Activated T-helper 17 cell treated with anti-CD3 and anti-CD28 coated beads, Interleukin-2, amount 50 U/mL, for 72 hours (primary cell): ENCODE measurements at regions not wholly inside any gene's neighbourhood (a gene's known extent, or its start where the extent isn't known, plus 50 kb on each side); places are given as distances from the start of the nearest gene placed in this dataset.
A peak's percentile ranks its signal among the peaks of the same experiment; 100 is the strongest.

Experiments
- ATAC-seq: fragments of 150-1000 bp; cut with Tn5 transposase; replicated peaks from 2 replicates; pipeline ENCODE4 v1.10.0; 2021; ENCODE audit warnings: mild to moderate bottlenecking, moderate library complexity
- H3K27ac Mint-ChIP-seq: one replicate; pipeline ENCODE4 v1.8.0; 2022; ENCODE audit warnings: mixed read lengths
- H3K27me3 Mint-ChIP-seq: one replicate; pipeline ENCODE4 v1.8.0; 2022; ENCODE audit warnings: mixed read lengths
- H3K36me3 Mint-ChIP-seq: one replicate; pipeline ENCODE4 v1.8.0; 2022; ENCODE audit warnings: low read depth, mild to moderate bottlenecking, mixed read lengths
- H3K4me1 Mint-ChIP-seq: one replicate; pipeline ENCODE4 v1.8.0; 2022; ENCODE audit warnings: mixed read lengths
- H3K4me3 Mint-ChIP-seq: one replicate; pipeline ENCODE4 v1.8.0; 2022; ENCODE audit warnings: mild to moderate bottlenecking, mixed read lengths
- H3K9me3 Mint-ChIP-seq: one replicate; pipeline ENCODE4 v1.8.0; 2022; ENCODE audit warnings: mixed read lengths

GRCh38 chr5:109483395-109483971 is 73.7 kb upstream of the PJA2 start:
- Mint-ChIP-seq H3K4me1 (no peaks in the 10 kb centered on the region), H3K9me3 (no peaks in the 10 kb centered on the region), H3K36me3 (no peaks in the 10 kb centered on the region), H3K4me3 (no peak overlapping the region), H3K27ac (no peak overlapping the region), H3K27me3 (no peaks in the 10 kb centered on the region)
- no peak for ATAC-seq

GRCh38 chr5:109482748-109483147 is 73.0 kb upstream of the PJA2 start:
- Mint-ChIP-seq H3K36me3 (no peaks in the 10 kb centered on the region), H3K27ac (no peak overlapping the region), H3K4me3 (no peak overlapping the region), H3K27me3 (no peaks in the 10 kb centered on the region), H3K9me3 (no peaks in the 10 kb centered on the region), H3K4me1 (no peaks in the 10 kb centered on the region)
- no peak for ATAC-seq

GRCh38 chr5:109479260-109479860 is 69.6 kb upstream of the PJA2 start:
- Mint-ChIP-seq H3K27ac (no peak overlapping the region), H3K9me3 (no peaks in the 10 kb centered on the region), H3K36me3 (no peaks in the 10 kb centered on the region), H3K27me3 (peaks cover 6% of the 10 kb centered on the region), H3K4me3 (no peak overlapping the region), H3K4me1 (no peaks in the 10 kb centered on the region)
- no peak for ATAC-seq

- H3K4me3 Mint-ChIP-seq = no peak overlapping the region
- H3K4me1 Mint-ChIP-seq = no peaks in the 10 kb centered on the region
Observed at GRCh38 chr5:109478830-109479229, 69.1 kb upstream of the PJA2 start.

GRCh38 chr5:109476292-109476691 is 66.5 kb upstream of the PJA2 start:
- H3K27me3 Mint-ChIP-seq = peaks cover 13% of the 10 kb centered on the region
- no peak overlapping the region for H3K27ac Mint-ChIP-seq
- no peaks in the 10 kb centered on the region for H3K4me1 Mint-ChIP-seq
- no peak overlapping the region for H3K4me3 Mint-ChIP-seq
- H3K36me3 Mint-ChIP-seq = no peaks in the 10 kb centered on the region
- no peaks in the 10 kb centered on the region for H3K9me3 Mint-ChIP-seq
- no peak for ATAC-seq

More at GRCh38 chr5:109478830-109479229, 69.1 kb upstream of the PJA2 start:
- Mint-ChIP-seq H3K27ac (no peak overlapping the region), H3K9me3 (no peaks in the 10 kb centered on the region), H3K36me3 (no peaks in the 10 kb centered on the region), H3K27me3 (peaks cover 8% of the 10 kb centered on the region)
- ATAC-seq = no peak

- peaks cover 14% of the 10 kb centered on the region for H3K27me3 Mint-ChIP-seq
- H3K4me1 Mint-ChIP-seq = peaks cover 6% of the 10 kb centered on the region
- H3K9me3 Mint-ChIP-seq = no peaks in the 10 kb centered on the region
- H3K27ac Mint-ChIP-seq = no peak overlapping the region
- no peak for ATAC-seq
- no peak overlapping the region for H3K4me3 Mint-ChIP-seq
- H3K36me3 Mint-ChIP-seq = no peaks in the 10 kb centered on the region
Observed at GRCh38 chr5:109469896-109470662, 60.3 kb upstream of the PJA2 start.

- Mint-ChIP-seq H3K27me3 (peaks cover 9% of the 10 kb centered on the region), H3K9me3 (no peaks in the 10 kb centered on the region), H3K4me3 (no peak overlapping the region), H3K36me3 (no peaks in the 10 kb centered on the region), H3K27ac (no peak overlapping the region), H3K4me1 (peaks cover 6% of the 10 kb centered on the region)
- ATAC-seq = peak; percentile 74
Observed at GRCh38 chr5:109468737-109469420, 59.1 kb upstream of the PJA2 start.

GRCh38 chr5:109468288-109468676 is 58.5 kb upstream of the PJA2 start:
- Mint-ChIP-seq H3K4me1 (peaks cover 6% of the 10 kb centered on the region), H3K4me3 (no peak overlapping the region), H3K27me3 (peaks cover 6% of the 10 kb centered on the region), H3K36me3 (no peaks in the 10 kb centered on the region), H3K9me3 (no peaks in the 10 kb centered on the region), H3K27ac (no peak overlapping the region)
- no peak for ATAC-seq

- peaks cover 6% of the 10 kb centered on the region for H3K4me1 Mint-ChIP-seq
- H3K9me3 Mint-ChIP-seq = no peaks in the 10 kb centered on the region
- H3K27me3 Mint-ChIP-seq = peaks cover 4% of the 10 kb centered on the region
- H3K27ac Mint-ChIP-seq = no peak overlapping the region
- H3K4me3 Mint-ChIP-seq = no peak overlapping the region
- no peaks in the 10 kb centered on the region for H3K36me3 Mint-ChIP-seq
- no peak for ATAC-seq
Observed at GRCh38 chr5:109467058-109467457, 57.3 kb upstream of the PJA2 start.
